ENCODE measurements at regions not wholly inside any gene's neighbourhood (a gene's known extent, or its start where the extent isn't known, plus 50 kb on each side); places are given as distances from the start of the nearest gene placed in this dataset.

- no peak for DNase-seq (ENCODE audit: low spot score)
Measured at GRCh38 chr18:78115896-78116561, 863.6 kb upstream of the SALL3 start.

GRCh38 chr18:78123144-78123909, 856.3 kb upstream of the SALL3 start:
- DNase-seq (ENCODE audit: low spot score) = no peak

- no peak for DNase-seq (ENCODE audit: low spot score)
Measured at GRCh38 chr18:78123926-78124797, 855.5 kb upstream of the SALL3 start.

- no peak for DNase-seq (ENCODE audit: low spot score)
Measured at GRCh38 chr18:78125206-78125896, 854.3 kb upstream of the SALL3 start.

- no peak for DNase-seq (ENCODE audit: low spot score)
Measured at GRCh38 chr18:78126106-78126505, 853.5 kb upstream of the SALL3 start.

- no peak for DNase-seq (ENCODE audit: low spot score)
Measured at GRCh38 chr18:78126536-78126935, 853.1 kb upstream of the SALL3 start.

GRCh38 chr18:78127041-78127440, 852.6 kb upstream of the SALL3 start:
- no peak for DNase-seq (ENCODE audit: low spot score)

- no peak for DNase-seq (ENCODE audit: low spot score)
Measured at GRCh38 chr18:78128004-78128403, 851.6 kb upstream of the SALL3 start.

GRCh38 chr18:78129260-78129659, 850.4 kb upstream of the SALL3 start:
- no peak for DNase-seq (ENCODE audit: low spot score)

GRCh38 chr18:78130232-78131195, 849.1 kb upstream of the SALL3 start:
- no peak for DNase-seq (ENCODE audit: low spot score)

- no peak for DNase-seq (ENCODE audit: low spot score)
Measured at GRCh38 chr18:78133729-78134128, 845.9 kb upstream of the SALL3 start.

GRCh38 chr18:78136986-78137385, 842.6 kb upstream of the SALL3 start:
- DNase-seq (ENCODE audit: low spot score) = no peak

- DNase-seq (ENCODE audit: low spot score) = no peak
Measured at GRCh38 chr18:78138983-78139496, 840.6 kb upstream of the SALL3 start.

GRCh38 chr18:78140294-78140693, 839.3 kb upstream of the SALL3 start:
- DNase-seq (ENCODE audit: low spot score) = no peak

GRCh38 chr18:78144669-78145068, 834.9 kb upstream of the SALL3 start:
- DNase-seq (ENCODE audit: low spot score) = no peak

- no peak for DNase-seq (ENCODE audit: low spot score)
Measured at GRCh38 chr18:78145096-78145495, 834.5 kb upstream of the SALL3 start.

GRCh38 chr18:78146136-78147085, 833.2 kb upstream of the SALL3 start:
- DNase-seq (ENCODE audit: low spot score) = no peak

GRCh38 chr18:78150590-78150989, 829.0 kb upstream of the SALL3 start:
- no peak for DNase-seq (ENCODE audit: low spot score)

- no peak for DNase-seq (ENCODE audit: low spot score)
Measured at GRCh38 chr18:78151234-78151633, 828.4 kb upstream of the SALL3 start.

Data from hematopoietic multipotent progenitor cell treated with erythropoietin and hydrocortisone succinate and interleukin-3 and kit ligand, for 17 days (in vitro differentiated cells).